Stomach (tissue), 8 donors: ENCODE measurements at regions not wholly inside any gene's neighbourhood (a gene's known extent, or its start where the extent isn't known, plus 50 kb on each side); places are given as distances from the start of the nearest gene placed in this dataset.
"Not testable (repeated sequence)": the region's sequence is repeated elsewhere in the genome, so short reads cannot be mapped to it uniquely, and the experiment has no call there.

Source experiments
- DNase-seq, 2 donors: peaks; one replicate each; pipeline versions ENCODE4 v3.0.0 to v3.0.0-alpha.2; 2013 to 2019
- H3K27ac ChIP-seq, 5 donors: fragments of 200-600 bp in 4 of 5; sonication (generic) in 4 of 5; one replicate each; pipeline ENCODE4 v1.5.1; 2013 to 2019; ENCODE audit warnings: mild to moderate bottlenecking in 1 of 5, moderate library complexity in 1 of 5
- H3K27me3 ChIP-seq, 3 donors: fragments of 200-600 bp; sonication (generic); one replicate each; pipeline ENCODE4 v1.5.1; 2017 to 2019; ENCODE audit warnings: mixed run types in 1 of 3
- H3K36me3 ChIP-seq, 4 donors: fragments of 200-600 bp; sonication (generic); 1 replicate in 3 of 4; 2 replicates in 1 of 4; pipeline ENCODE4 v1.5.1; 2016 to 2019
- H3K4me1 ChIP-seq, 4 donors: fragments of 200-600 bp; sonication (generic); one replicate each; pipeline ENCODE4 v1.5.1; 2016 to 2019
- H3K4me3 ChIP-seq, 4 donors: fragments of 200-600 bp; sonication (generic) in 3 of 4; one replicate each; pipeline ENCODE4 v1.5.1; 2016 to 2019; ENCODE audit warnings: mild to moderate bottlenecking in 1 of 4
- H3K9me3 ChIP-seq, 4 donors: fragments of 200-600 bp; sonication (generic); one replicate each; pipeline ENCODE4 v1.5.1; 2016 to 2019
- CTCF ChIP-seq, 7 experiments: fragments of 450-650 bp in 4 of 7; fragments of 200-600 bp in 3 of 7; sonication (generic) in 3 of 7; IDR thresholded peaks; one replicate each; pipeline ENCODE4 v1.5.1; 2016 to 2019; ENCODE audit warnings: antibody characterized with exemption in 7 of 7, control low read depth in 2 of 7, mild to moderate bottlenecking in 1 of 7
- EP300 ChIP-seq: sonication (generic); formaldehyde crosslinking; IDR thresholded peaks from one replicate; pipeline ENCODE4 v1.6.1; 2017; ENCODE audit warnings: antibody characterized with exemption
- POLR2A ChIP-seq, 4 donors: fragments of 450-650 bp; IDR thresholded peaks; one replicate each; pipeline ENCODE4 v1.6.1; 2016; ENCODE audit warnings: antibody characterized with exemption in 4 of 4, control low read depth in 2 of 4, mild to moderate bottlenecking in 1 of 4, moderate library complexity in 1 of 4
- POLR2AphosphoS5 ChIP-seq, 3 donors: sonication (generic); formaldehyde crosslinking; IDR thresholded peaks; one replicate each; pipeline ENCODE4 v1.6.1; 2016; ENCODE audit warnings: antibody characterized with exemption in 3 of 3
- WGBS, 5 donors: extraction: QIAGEN DNeasy Blood & Tissue Kit in 3 of 5; methylation state at CpG; one replicate each; pipeline versions ENCODE4 v1.1.5 to v1.1.7; 2013 to 2018; 5-methylcytosine and 5-hydroxymethylcytosine counted together
- intact Hi-C: fragments of 100-400 bp; cut with DNase I; formaldehyde crosslinking; loops from one replicate; pipeline ENCODE4 v1.15.1; 2023; ENCODE audit warnings: low total_unique reads
- donor health status: healthy with polysubstance abuse.
- donor health status: Bipolar disorder and iron deficiency.
- donor health status: healthy.

GRCh38 chr6:66184091-66184490, 477.1 kb upstream of the EYS start:
- H3K27ac ChIP-seq, result no peak overlapping the region
- TF ChIP-seq POLR2AphosphoS5 (IDR thresholded peaks at IDR 0.05), result no peak
- no peak for TF ChIP-seq POLR2A (IDR thresholded peaks at IDR 0.05)
- TF ChIP-seq EP300, result no peak
- TF ChIP-seq CTCF (IDR thresholded peaks at IDR 0.05), result no peak
- intact Hi-C loops, result no loop called here
- H3K9me3 ChIP-seq, result no peaks in the 10 kb centered on the region
- peak in 1 of 2 donors; percentile 62 for DNase-seq
- H3K36me3 ChIP-seq, result no peaks in the 10 kb centered on the region
- H3K27me3 ChIP-seq, result no peaks in the 10 kb centered on the region
- no peak overlapping the region for H3K4me3 ChIP-seq
- 45 to 67% (median 56%) methylated on average over 1 of the region's 1 CpG for WGBS, 5 donors
- no peaks in the 10 kb centered on the region for H3K4me1 ChIP-seq

GRCh38 chr6:66179361-66179760, 472.3 kb upstream of the EYS start:
- Histone ChIP-seq H3K4me3 (no peak overlapping the region), H3K27ac (no peak overlapping the region), H3K27me3 (no peaks in the 10 kb centered on the region), H3K9me3 (no peaks in the 10 kb centered on the region), H3K36me3 (no peaks in the 10 kb centered on the region), H3K4me1 (no peaks in the 10 kb centered on the region)
- DNase-seq, result peak in 1 of 2 donors; percentile 46
- TF ChIP-seq EP300 (no peak), POLR2A (IDR thresholded peaks at IDR 0.05) (no peak), POLR2AphosphoS5 (IDR thresholded peaks at IDR 0.05) (no peak), CTCF (IDR thresholded peaks at IDR 0.05) (no peak)
- intact Hi-C loops, result no loop called here
- 24 to 51% (median 36%) methylated on average over 3 of the region's 3 CpGs for WGBS, 5 donors

GRCh38 chr6:66173587-66173986, 466.6 kb upstream of the EYS start:
- WGBS, 5 donors, result 85 to 92% (median 88%) methylated on average over 6 of the region's 6 CpGs
- Histone ChIP-seq H3K4me1 (no peaks in the 10 kb centered on the region), H3K27me3 (no peaks in the 10 kb centered on the region), H3K27ac (no peak overlapping the region), H3K9me3 (peaks cover 5 to 29% (median 18%) of the 10 kb centered on the region in 4 donors), H3K4me3 (no peak overlapping the region), H3K36me3 (no peaks in the 10 kb centered on the region)
- no peak for DNase-seq
- TF ChIP-seq POLR2A (IDR thresholded peaks at IDR 0.05) (no peak), CTCF (IDR thresholded peaks at IDR 0.05) (no peak), EP300 (no peak), POLR2AphosphoS5 (IDR thresholded peaks at IDR 0.05) (no peak)
- intact Hi-C loops, result no loop called here

GRCh38 chr6:66166713-66167112, 459.7 kb upstream of the EYS start:
- H3K9me3 ChIP-seq, result peaks cover 0 to 41% (median 25%) of the 10 kb centered on the region in 4 donors
- intact Hi-C loops, DNase-seq, H3K4me1 ChIP-seq, H3K36me3 ChIP-seq, H3K4me3 ChIP-seq, H3K27me3 ChIP-seq, H3K27ac ChIP-seq: not testable (repeated sequence)
- WGBS, 5 donors, result 80 to 95% (median 88%) methylated on average over 10 of the region's 10 CpGs

- no peak for DNase-seq
- H3K4me3 ChIP-seq, result no peak overlapping the region
- no peaks in the 10 kb centered on the region for H3K36me3 ChIP-seq
- no peaks in the 10 kb centered on the region for H3K4me1 ChIP-seq
- WGBS, 5 donors, result 29 to 81% (median 64%) methylated on average over 1 of the region's 1 CpG
- no peak for TF ChIP-seq POLR2AphosphoS5 (IDR thresholded peaks at IDR 0.05)
- TF ChIP-seq POLR2A (IDR thresholded peaks at IDR 0.05), result no peak
- no peak for TF ChIP-seq EP300
- TF ChIP-seq CTCF (IDR thresholded peaks at IDR 0.05), result no peak
- no peaks in the 10 kb centered on the region for H3K27me3 ChIP-seq
- intact Hi-C loops, result no loop called here
- peaks cover 0 to 49% (median 40%) of the 10 kb centered on the region in 4 donors for H3K9me3 ChIP-seq
- H3K27ac ChIP-seq, result no peak overlapping the region
Measured at GRCh38 chr6:66161546-66162108, 454.6 kb upstream of the EYS start.
